Head of caudate nucleus (tissue), 42 donors: ENCODE measurements at regions not wholly inside any gene's neighbourhood (a gene's known extent, or its start where the extent isn't known, plus 50 kb on each side); places are given as distances from the start of the nearest gene placed in this dataset.

ENCODE experiments used
- DNase-seq, 42 donors: peaks; one replicate each; pipeline versions ENCODE4 v3.0.0 to v3.0.0-alpha.2; 2020 to 2021; ENCODE audit warnings: mixed read lengths in 7 of 42
- intact Hi-C: fragments of 100-400 bp; cut with DNase I; formaldehyde crosslinking; loops from one replicate; pipeline ENCODE4 v1.15.0; 2022

DNA sequence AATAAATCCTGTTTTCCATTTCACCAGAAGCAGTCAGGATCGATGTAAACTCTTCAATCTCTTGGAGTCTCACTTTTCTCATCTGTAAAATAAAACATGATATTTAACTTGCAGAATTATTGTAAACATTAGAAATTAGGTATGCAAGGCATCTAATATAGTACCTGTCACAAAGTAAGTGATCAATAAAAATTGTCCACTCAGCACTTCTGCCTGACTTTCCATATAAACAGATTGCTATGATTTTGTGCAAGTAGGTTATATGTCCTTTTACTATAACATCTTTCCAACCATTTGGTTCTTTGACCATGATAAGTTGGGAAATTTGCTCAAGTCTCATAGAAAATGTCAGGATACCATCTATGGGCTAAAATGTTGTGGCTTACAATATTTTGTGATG is 148.8 kb upstream of the MTAP start:
- intact Hi-C loops, result no loop called here
- no peak for DNase-seq

- no peak for DNase-seq
- intact Hi-C loops, result no loop called here
Measured at GRCh38 chr9:21656776-21657674, 145.4 kb upstream of the MTAP start.

- intact Hi-C loops, result no loop called here
- DNase-seq, result no peak
Measured at GRCh38 chr9:21657966-21658667, 144.3 kb upstream of the MTAP start.

DNA sequence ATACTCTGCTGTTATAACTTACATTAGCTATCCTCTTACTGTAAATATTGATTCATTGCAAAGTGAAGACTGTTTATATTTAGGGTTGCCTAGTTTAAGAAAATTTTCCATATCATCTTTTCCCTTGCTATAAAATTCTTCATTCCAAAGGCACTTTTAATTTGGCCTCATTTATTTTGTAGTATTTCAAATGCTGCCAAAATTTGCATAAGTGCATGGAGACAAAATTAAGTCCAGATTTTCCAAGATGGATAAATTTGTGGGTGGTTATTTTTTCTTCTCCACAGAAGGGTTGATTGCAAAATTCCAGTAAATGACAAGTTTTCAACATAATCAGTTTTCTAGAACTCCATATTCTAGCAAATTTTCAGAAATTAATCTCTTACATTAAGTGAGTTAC is 141.5 kb upstream of the MTAP start:
- no peak for DNase-seq
- intact Hi-C loops, result no loop called here

DNA sequence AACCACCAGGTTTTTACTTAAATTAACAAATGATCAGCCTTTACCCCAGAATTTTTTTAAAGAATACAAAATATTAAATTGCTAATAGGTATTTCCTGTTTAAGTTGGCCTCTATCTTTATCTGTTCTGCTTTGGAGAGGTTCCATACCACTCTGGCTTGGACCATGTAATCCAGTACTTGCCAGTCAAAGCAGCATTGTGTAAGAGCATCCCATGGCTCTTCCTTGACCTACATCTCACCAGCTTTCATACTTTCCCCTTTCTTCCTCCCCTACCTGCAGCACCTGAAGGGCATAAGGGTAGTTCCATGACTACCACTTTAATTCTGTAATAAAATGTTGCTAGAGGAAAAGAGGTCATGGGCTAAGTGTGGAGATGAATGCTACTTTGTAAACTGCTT is 140.8 kb upstream of the MTAP start:
- DNase-seq, result no peak
- intact Hi-C loops, result no loop called here

GRCh38 chr9:21668516-21668915 is 133.9 kb upstream of the MTAP start:
- intact Hi-C loops, result no loop called here
- peak; percentile 4 to 86 (median 50) for DNase-seq

GRCh38 chr9:21669701-21670100 is 132.7 kb upstream of the MTAP start:
- DNase-seq, result no peak
- intact Hi-C loops, result no loop called here

- DNase-seq, result no peak
- intact Hi-C loops, result no loop called here
Measured at GRCh38 chr9:21670374-21670773, 132.1 kb upstream of the MTAP start.

DNA sequence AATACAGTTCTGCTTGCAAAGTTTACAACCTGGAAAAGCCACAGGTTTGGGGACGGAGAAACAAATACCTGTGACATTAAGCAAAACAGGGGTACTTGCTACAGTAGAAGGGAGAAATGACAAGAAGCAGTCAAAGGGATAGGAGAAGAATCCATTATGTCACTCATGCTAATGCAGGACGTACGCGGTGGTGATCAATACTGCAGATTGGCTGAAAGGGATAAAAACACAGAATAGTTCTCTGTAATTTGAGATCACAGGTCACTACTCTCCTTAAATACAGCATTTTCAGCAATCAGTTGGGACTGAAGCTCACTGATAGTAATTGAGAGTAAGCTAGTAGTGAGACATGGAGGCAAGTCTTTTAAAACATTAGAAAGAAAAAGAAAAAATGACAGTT is 130.3 kb upstream of the MTAP start:
- DNase-seq, result no peak
- intact Hi-C loops, result no loop called here

DNA sequence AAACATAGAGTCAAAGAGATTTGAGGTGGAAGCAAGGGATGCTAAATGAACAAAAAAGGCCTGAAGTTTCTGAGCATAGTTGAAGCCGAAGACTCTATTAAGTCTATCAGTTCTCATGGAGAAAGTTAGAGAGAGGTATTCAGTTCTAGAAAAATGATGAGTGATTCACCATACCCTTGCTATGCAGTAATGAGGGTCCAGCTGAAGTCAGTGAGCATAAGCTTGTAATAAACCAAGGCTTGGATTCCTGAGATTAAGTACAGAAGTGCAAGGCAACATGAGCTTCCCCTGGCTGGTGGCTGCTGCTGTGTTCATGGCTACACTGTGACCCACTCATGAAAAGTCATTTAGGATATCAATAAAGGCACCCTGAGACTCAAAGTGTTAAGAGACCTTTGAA is 129.7 kb upstream of the MTAP start:
- intact Hi-C loops, result no loop called here
- DNase-seq, result no peak

- DNase-seq, result no peak
- intact Hi-C loops, result no loop called here
Measured at GRCh38 chr9:21674894-21675293, 127.5 kb upstream of the MTAP start.

GRCh38 chr9:21677387-21677786 is 125.0 kb upstream of the MTAP start:
- intact Hi-C loops, result no loop called here
- DNase-seq, result no peak

DNA sequence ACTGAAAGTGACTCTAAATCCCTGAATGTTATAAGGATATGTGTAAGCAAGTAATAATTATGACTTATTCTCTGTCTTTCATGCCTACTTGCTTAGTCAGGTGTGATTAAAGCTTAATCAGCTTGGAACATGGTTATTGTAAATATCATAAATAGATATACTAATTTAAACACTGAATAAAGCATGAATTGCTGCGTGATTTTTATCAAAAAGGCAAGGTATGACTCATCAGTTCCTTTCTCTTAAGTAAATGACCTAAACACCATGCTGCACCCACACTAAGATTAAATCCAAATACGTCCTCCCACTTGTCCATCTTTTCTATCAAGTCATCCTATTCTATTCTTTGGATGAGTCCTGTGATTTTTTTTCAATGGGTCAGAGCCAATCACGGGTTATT is 124.6 kb upstream of the MTAP start:
- intact Hi-C loops, result no loop called here

GRCh38 chr9:21679432-21679831 is 123.0 kb upstream of the MTAP start:
- intact Hi-C loops, result no loop called here
- DNase-seq, result no peak

More for the DNA sequence above, 124.6 kb upstream of the MTAP start:
- no peak for DNase-seq

DNA sequence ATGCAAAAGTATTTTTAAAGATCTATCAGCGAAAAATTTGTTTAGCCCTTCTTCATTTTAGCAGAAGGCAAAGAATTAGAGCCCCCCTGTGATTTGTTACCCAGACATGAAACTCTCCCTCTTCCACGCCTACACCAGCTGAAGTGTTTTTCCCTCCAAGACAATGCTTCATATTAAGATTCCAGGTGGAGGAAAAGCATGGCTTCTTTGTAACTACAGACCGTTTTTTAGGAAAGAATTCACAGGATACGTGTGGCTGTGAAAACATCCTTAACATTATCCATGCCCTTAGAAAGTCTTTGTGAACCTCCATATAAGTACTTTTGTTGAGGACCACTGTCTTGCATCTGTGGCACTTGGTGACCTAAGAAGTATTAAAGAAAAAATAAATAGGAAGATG is 121.8 kb upstream of the MTAP start:
- DNase-seq, result no peak
- intact Hi-C loops, result no loop called here

- intact Hi-C loops, result no loop called here
- DNase-seq, result no peak
Measured at GRCh38 chr9:21681641-21682040, 120.8 kb upstream of the MTAP start.

DNA sequence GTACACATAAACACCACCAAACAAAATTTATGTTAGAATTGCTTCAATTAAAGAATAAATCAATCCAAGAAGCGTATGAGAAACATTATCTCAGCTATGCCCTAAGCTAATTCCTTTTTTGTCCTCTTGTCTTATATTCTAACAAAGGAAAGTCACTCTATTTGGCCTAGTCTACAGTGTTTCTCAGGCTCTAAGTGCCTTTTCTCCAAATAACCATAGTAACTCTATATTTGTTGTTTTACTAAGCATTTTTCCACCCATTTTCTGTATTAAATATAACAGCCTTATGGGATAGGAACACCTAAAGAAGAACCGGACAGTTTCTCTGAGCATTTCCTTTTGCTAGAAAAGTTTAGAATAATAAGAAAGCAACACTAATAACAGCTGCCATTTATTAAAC is 120.1 kb upstream of the MTAP start:
- intact Hi-C loops, result no loop called here
- no peak for DNase-seq

DNA sequence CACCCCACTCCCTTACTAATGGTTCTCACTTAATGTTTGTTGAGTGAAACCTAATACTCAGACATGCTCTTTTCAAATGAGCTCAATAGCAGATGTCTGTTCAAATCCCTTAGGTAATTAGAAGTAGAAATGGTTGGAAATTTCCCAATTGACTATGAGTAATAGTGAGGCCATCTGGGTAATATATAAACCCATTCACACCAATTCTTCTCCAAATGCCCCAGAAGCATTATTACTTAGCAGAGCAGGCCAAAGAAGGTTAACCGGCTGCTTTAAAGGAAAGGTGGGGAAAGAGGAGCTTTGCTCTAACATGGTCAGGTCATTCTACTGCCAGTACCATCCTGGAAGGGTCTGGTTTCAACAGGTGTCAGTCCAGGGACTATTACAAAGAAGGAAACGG is 119.5 kb upstream of the MTAP start:
- intact Hi-C loops, result no loop called here
- DNase-seq, result no peak

DNA sequence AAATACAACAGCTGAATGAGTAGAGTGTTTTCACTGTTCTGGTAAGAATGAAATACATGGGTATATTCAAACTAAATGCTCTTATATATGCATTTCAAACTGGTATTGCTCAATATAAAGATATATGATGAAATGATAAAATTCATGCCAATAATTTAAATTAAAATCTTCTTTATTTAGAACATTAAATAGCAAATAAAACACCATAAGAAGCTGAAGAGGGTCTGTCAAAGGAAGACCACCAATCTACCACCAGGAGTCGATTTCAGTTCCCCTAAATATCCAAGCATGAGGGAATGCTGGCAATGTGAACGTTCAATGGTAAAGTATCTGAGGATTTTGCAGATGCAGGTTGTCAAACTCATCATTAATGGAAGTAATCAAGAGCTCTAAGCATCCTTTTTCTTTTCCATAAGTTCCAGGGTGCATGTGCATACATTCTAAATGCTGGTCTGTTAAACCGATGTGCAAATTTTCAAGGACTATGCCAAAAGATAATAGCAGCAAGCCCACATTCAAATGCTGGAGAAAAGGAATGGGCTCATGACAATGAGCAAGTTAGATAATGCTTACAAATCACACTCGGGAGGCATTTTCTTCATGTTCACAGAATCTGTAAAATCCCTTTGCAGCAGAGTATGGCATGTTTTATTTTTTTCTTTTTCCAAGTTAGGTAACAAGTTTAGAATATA is 118.8 kb upstream of the MTAP start:
- intact Hi-C loops, result no loop called here
- DNase-seq, result no peak

GRCh38 chr9:21684231-21684630 is 118.2 kb upstream of the MTAP start:
- intact Hi-C loops, result no loop called here
- no peak for DNase-seq
